B cell (primary cell): ENCODE measurements at regions not wholly inside any gene's neighbourhood (a gene's known extent, or its start where the extent isn't known, plus 50 kb on each side); places are given as distances from the start of the nearest gene placed in this dataset.

ENCODE experiments used
- ATAC-seq: fragments of 200-7000 bp; cut with Tn5 transposase; one replicate; pipeline ENCODE4 v1.10.0; 2021; ENCODE audit warnings: low read depth, mild to moderate bottlenecking, moderate number of reproducible peaks, moderate library complexity
- CTCF ChIA-PET: fragments of 350-600 bp; sonication (Branson Sonifier 250); formaldehyde crosslinking; loops from one replicate; lab custom pipeline; 2021; ENCODE audit warnings: antibody characterized with exemption, inconsistent platforms; lab: Charles Lee
- POLR2A ChIA-PET: fragments of 350-600 bp; sonication (Branson Sonifier 250); formaldehyde crosslinking; loops from one replicate; lab custom pipeline; 2021; ENCODE audit warnings: antibody characterized with exemption; lab: Charles Lee
- DNase-seq: peaks from one replicate; pipeline ENCODE4 v3.0.0; 2013
- H2AFZ ChIP-seq: 2 replicates; pipeline ENCODE4 v1.6.1; 2012; ENCODE audit warnings: mild to moderate bottlenecking, low read depth, low read length; ENCODE audit not compliant: insufficient read depth, poor library complexity, severe bottlenecking
- H3K27ac ChIP-seq, 2 donors: 1 replicate in 1 of 2; 2 replicates in 1 of 2; pipeline ENCODE4 v1.5.1; 2012 to 2013; ENCODE audit warnings: low read length in 2 of 2, mild to moderate bottlenecking in 2 of 2, moderate library complexity in 1 of 2
- H3K27me3 ChIP-seq, 4 experiments: fragments of 200-600 bp in 1 of 4; sonication (generic) in 1 of 4; replicated peaks in 1 of 4; 1 replicate in 2 of 4; 2 replicates in 2 of 4; pipeline versions ENCODE4 v1.6.1 to v1.7.0; 2013 to 2016; ENCODE audit warnings: low read length in 3 of 4, mild to moderate bottlenecking in 2 of 4, mixed read lengths in 1 of 4, moderate library complexity in 1 of 4; ENCODE audit not compliant: insufficient read depth in 4 of 4, control insufficient read depth in 3 of 4; ENCODE audit errors: control extremely low read depth in 1 of 4
- H3K36me3 ChIP-seq, 2 experiments: replicated peaks in 1 of 2; 1 replicate in 1 of 2; 2 replicates in 1 of 2; pipeline versions ENCODE4 v1.6.1 to v1.7.1; 2013; ENCODE audit warnings: low read length in 1 of 2; ENCODE audit not compliant: insufficient read depth in 2 of 2, control insufficient read depth in 1 of 2; ENCODE audit errors: control extremely low read depth in 1 of 2, extremely low read depth in 1 of 2
- H3K4me1 ChIP-seq, 2 donors: fragments of 200-600 bp in 1 of 2; sonication (generic) in 1 of 2; 1 replicate in 1 of 2; 2 replicates in 1 of 2; pipeline versions ENCODE4 v1.5.1 to v1.6.1; 2013 to 2017; ENCODE audit warnings: low read length in 2 of 2; ENCODE audit not compliant: control insufficient read depth in 2 of 2, insufficient read depth in 2 of 2
- H3K4me2 ChIP-seq: replicated peaks from 2 replicates; pipeline ENCODE3; 2012; ENCODE audit warnings: mild to moderate bottlenecking, low read depth, low read length; ENCODE audit not compliant: poor library complexity, severe bottlenecking
- H3K4me3 ChIP-seq, 5 experiments: fragments of 200-600 bp in 1 of 5; sonication (generic) in 1 of 5; 1 replicate in 3 of 5; 2 replicates in 2 of 5; pipeline versions ENCODE4 v1.5.1 to v1.7.0; 2011 to 2016; ENCODE audit warnings: low read length in 4 of 5, mild to moderate bottlenecking in 4 of 5, low read depth in 2 of 5, control low read depth in 1 of 5, moderate library complexity in 1 of 5; ENCODE audit not compliant: insufficient read depth in 1 of 5; ENCODE audit errors: control extremely low read depth in 1 of 5, extremely low read depth in 1 of 5
- H3K79me2 ChIP-seq: fragments of 200-600 bp; sonication (generic); one replicate; pipeline ENCODE4 v1.6.0; 2016; ENCODE audit warnings: low read length; ENCODE audit not compliant: control insufficient read depth, insufficient read depth
- H3K9ac ChIP-seq: fragments of 200-600 bp; sonication (generic); 2 replicates; pipeline ENCODE4 v1.6.1; 2017; ENCODE audit warnings: mild to moderate bottlenecking, low read length, moderate library complexity
- H3K9me3 ChIP-seq, 3 donors: one replicate each; pipeline versions ENCODE4 v1.6.1 to v1.7.1; 2013; ENCODE audit warnings: low read length in 2 of 3; ENCODE audit not compliant: control insufficient read depth in 2 of 3, insufficient read depth in 1 of 3; ENCODE audit errors: control extremely low read depth in 1 of 3
- H4K20me1 ChIP-seq: 2 replicates; pipeline ENCODE4 v1.6.0; 2012; ENCODE audit warnings: mild to moderate bottlenecking, low read length; ENCODE audit not compliant: insufficient read depth, control insufficient read depth, poor library complexity, severe bottlenecking
- H3K27ac Mint-ChIP-seq: one replicate; pipeline ENCODE4 v1.8.0; 2021; ENCODE audit warnings: mixed read lengths
- H3K27me3 Mint-ChIP-seq: one replicate; pipeline ENCODE4 v1.8.0; 2021; ENCODE audit warnings: mixed read lengths
- H3K4me1 Mint-ChIP-seq: one replicate; pipeline ENCODE4 v1.8.0; 2021; ENCODE audit warnings: mixed read lengths
- H3K4me3 Mint-ChIP-seq: one replicate; pipeline ENCODE4 v1.8.0; 2021; ENCODE audit warnings: mixed read lengths
- H3K9me3 Mint-ChIP-seq: one replicate; pipeline ENCODE4 v1.8.0; 2022; ENCODE audit warnings: mixed read lengths; ENCODE audit not compliant: insufficient read depth
- EZH2 ChIP-seq: IDR thresholded peaks from 2 replicates; pipeline ENCODE4 v1.6.1; 2012; ENCODE audit warnings: borderline replicate concordance, low read depth, mild to moderate bottlenecking, moderate library complexity, low read length; ENCODE audit not compliant: insufficient read depth, poor library complexity, severe bottlenecking
- WGBS: methylation state at CpG from one replicate; pipeline ENCODE4 v1.1.5; 2013; ENCODE audit warnings: missing lambda C conversion rate; ENCODE audit not compliant: insufficient coverage; 5-methylcytosine and 5-hydroxymethylcytosine counted together
- intact Hi-C: fragments of 100-400 bp; cut with micrococcal nuclease; formaldehyde crosslinking; loops from one replicate; pipeline ENCODE4 v1.10.0; 2022
- TF ChIP-seq, protein P1 (sequence below): fragments of 200-600 bp; IDR thresholded peaks from one replicate; pipeline ENCODE4 v1.8.0; 2022; ENCODE audit warnings: antibody characterized with exemption, mild to moderate bottlenecking

DNA sequence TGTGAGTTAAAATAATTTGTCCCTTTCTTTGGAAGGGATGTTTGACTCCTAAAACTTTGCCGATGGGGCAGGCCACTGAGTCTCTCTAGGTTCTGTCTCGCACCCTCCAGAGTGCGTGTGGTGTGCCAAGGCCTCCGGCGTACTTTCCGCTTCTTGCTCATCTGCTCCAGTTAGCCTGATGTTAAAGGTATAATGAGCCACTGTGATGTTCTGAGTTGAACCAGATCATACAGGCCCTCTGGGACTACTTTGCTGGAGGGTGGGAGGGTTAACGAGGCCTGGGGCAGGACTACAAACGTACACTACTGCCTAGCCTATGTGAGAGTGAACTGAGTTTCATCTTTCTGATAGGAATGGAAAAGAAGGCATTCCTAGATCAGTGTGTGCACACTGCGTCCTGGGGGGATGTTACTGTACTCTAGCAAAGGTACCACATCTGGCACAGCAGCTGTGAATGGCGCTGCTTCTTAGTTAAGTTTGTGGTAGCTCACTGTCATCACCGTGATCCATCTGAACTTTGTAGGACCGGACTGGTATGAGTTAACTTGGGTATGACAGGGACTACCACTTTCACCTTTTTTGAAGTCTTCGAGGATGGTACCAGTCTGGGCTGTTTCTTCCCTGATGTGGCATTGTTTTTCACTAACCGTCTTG lies 60.2 kb downstream of the RGS12 start:
- 99% methylated on average over 12 of the region's 14 CpGs for WGBS
- H3K27ac Mint-ChIP-seq: no peak overlapping the region
- H3K36me3 ChIP-seq: no peaks in the 10 kb centered on the region
- H3K4me1 Mint-ChIP-seq: peaks cover 25% of the 10 kb centered on the region
- H3K9ac ChIP-seq: no peak overlapping the region
- DNase-seq (no peak), ATAC-seq (no peak)
- no peaks in the 10 kb centered on the region for H3K27me3 ChIP-seq
- POLR2A ChIA-PET: interaction anchor here (0.6 kb wide), 1 partner anchor 93 kb away, joined by 3 read pairs; no protein-coding TSS in a partner anchor
- H3K9me3 Mint-ChIP-seq: peaks cover 3% of the 10 kb centered on the region
- intact Hi-C loops: no loop called here
- no peaks in the 10 kb centered on the region for H4K20me1 ChIP-seq
- H3K27ac ChIP-seq: no peak overlapping the region
- peaks cover 0 to 7% (median 1%) of the 10 kb centered on the region in 3 donors for H3K9me3 ChIP-seq
- no peak overlapping the region for H3K4me3 ChIP-seq
- H3K4me1 ChIP-seq: peaks cover 0 to 8% of the 10 kb centered on the region in 2 donors
- H2AFZ ChIP-seq: no peak overlapping the region
- CTCF ChIA-PET: interaction anchor here (1.5 kb wide), 2 partner anchors 8 to 128 kb away, joined by 3 read pairs; no protein-coding TSS in a partner anchor
- no peaks in the 10 kb centered on the region for H3K79me2 ChIP-seq
- H3K4me2 ChIP-seq: no peak overlapping the region
- H3K27me3 Mint-ChIP-seq: no peaks in the 10 kb centered on the region
- H3K4me3 Mint-ChIP-seq: no peak overlapping the region
- TF ChIP-seq, protein P1, sequence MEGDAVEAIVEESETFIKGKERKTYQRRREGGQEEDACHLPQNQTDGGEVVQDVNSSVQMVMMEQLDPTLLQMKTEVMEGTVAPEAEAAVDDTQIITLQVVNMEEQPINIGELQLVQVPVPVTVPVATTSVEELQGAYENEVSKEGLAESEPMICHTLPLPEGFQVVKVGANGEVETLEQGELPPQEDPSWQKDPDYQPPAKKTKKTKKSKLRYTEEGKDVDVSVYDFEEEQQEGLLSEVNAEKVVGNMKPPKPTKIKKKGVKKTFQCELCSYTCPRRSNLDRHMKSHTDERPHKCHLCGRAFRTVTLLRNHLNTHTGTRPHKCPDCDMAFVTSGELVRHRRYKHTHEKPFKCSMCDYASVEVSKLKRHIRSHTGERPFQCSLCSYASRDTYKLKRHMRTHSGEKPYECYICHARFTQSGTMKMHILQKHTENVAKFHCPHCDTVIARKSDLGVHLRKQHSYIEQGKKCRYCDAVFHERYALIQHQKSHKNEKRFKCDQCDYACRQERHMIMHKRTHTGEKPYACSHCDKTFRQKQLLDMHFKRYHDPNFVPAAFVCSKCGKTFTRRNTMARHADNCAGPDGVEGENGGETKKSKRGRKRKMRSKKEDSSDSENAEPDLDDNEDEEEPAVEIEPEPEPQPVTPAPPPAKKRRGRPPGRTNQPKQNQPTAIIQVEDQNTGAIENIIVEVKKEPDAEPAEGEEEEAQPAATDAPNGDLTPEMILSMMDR: no peak
- TF ChIP-seq EZH2: no peak

DNA sequence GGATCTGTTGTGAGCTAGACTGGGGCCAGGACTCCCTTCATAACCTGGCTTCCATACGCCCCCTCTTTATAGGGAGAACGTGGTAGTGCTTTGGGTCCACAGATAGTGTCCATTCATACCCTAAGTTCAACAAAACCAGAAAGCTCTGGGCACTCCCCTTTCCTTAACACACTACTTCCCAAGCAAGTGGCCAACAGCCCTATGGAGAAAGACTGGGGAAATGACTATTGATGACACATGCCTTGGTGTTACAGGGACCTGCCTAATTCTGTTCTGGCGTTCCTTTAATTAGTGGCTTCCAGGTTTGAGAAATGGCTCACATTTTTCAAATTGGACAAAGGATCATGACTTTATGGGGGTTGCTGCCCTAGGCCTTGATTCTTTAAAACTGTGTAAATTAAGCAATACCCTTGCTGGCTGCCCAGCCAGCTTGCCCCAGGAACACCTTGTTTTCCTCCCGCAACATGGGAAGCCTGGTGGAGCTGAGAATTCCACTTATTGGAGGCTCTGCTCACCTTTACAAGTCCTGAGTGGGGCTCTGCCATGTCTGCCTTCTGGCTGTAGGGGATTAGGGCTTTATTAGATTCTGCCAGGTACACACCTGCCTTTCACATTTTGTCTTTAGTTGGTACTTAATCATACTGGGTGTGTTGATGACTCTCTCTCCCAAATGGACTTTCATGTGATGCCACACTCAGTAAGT lies 61.1 kb downstream of the RGS12 start:
- Mint-ChIP-seq H3K9me3 (peaks cover 3% of the 10 kb centered on the region), H3K27ac (peak overlapping the region; percentile 73), H3K27me3 (no peaks in the 10 kb centered on the region), H3K4me3 (no peak overlapping the region), H3K4me1 (peaks cover 31% of the 10 kb centered on the region)
- no peak for TF ChIP-seq EZH2
- TF ChIP-seq, protein P1: no peak
- H3K27me3 ChIP-seq: no peaks in the 10 kb centered on the region
- 93% methylated on average over 1 of the region's 4 CpGs for WGBS
- intact Hi-C loops: no loop called here
- ATAC-seq (no peak), DNase-seq (no peak)
- H3K36me3 ChIP-seq: no peaks in the 10 kb centered on the region
- no peaks in the 10 kb centered on the region for H4K20me1 ChIP-seq
- H3K9ac ChIP-seq: no peak overlapping the region
- peaks cover 0 to 7% (median 1%) of the 10 kb centered on the region in 3 donors for H3K9me3 ChIP-seq
- ChIA-PET POLR2A (interaction anchor here (0.6 kb wide), 1 partner anchor 92 kb away, joined by 3 read pairs; no protein-coding TSS in a partner anchor), CTCF (interaction anchor here (1.0 to 5.1 kb wide), 5 partner anchors 7 to 131 kb away, joined by 3 to 29 read pairs (median 6); no protein-coding TSS in a partner anchor)
- no peaks in the 10 kb centered on the region for H3K79me2 ChIP-seq
- H3K4me1 ChIP-seq: peaks cover 0 to 8% of the 10 kb centered on the region in 2 donors
- no peak overlapping the region for H3K4me2 ChIP-seq
- no peak overlapping the region for H2AFZ ChIP-seq
- H3K4me3 ChIP-seq: no peak overlapping the region
- no peak overlapping the region for H3K27ac ChIP-seq
